Liver (tissue), 8 donors: ENCODE measurements at regions not wholly inside any gene's neighbourhood (a gene's known extent, or its start where the extent isn't known, plus 50 kb on each side); places are given as distances from the start of the nearest gene placed in this dataset.

Experiments
- DNase-seq: peaks from one replicate; pipeline ENCODE4 v3.0.0-alpha.2; 2017; ENCODE audit warnings: low spot score
- H3K27ac ChIP-seq, 2 donors: one replicate each; pipeline ENCODE4 v1.7.0; 2013; ENCODE audit warnings: inconsistent platforms in 2 of 2, low read length in 2 of 2, control low read depth in 1 of 2, low read depth in 1 of 2, mild to moderate bottlenecking in 1 of 2
- H3K27me3 ChIP-seq, 4 donors: one replicate each; pipeline versions ENCODE4 v1.6.1 to v1.7.0; 2013; ENCODE audit warnings: low read length in 3 of 4, inconsistent platforms in 1 of 4, mild to moderate bottlenecking in 1 of 4, moderate library complexity in 1 of 4; ENCODE audit not compliant: control insufficient read depth in 4 of 4, insufficient read depth in 4 of 4
- H3K36me3 ChIP-seq, 4 donors: one replicate each; pipeline versions ENCODE4 v1.6.1 to v1.7.0; 2013; ENCODE audit warnings: low read length in 3 of 4, mild to moderate bottlenecking in 3 of 4, low read depth in 1 of 4, moderate library complexity in 1 of 4; ENCODE audit not compliant: control insufficient read depth in 4 of 4, insufficient read depth in 3 of 4
- H3K4me1 ChIP-seq, 4 donors: one replicate each; pipeline versions ENCODE4 v1.6.1 to v1.7.0; 2013; ENCODE audit warnings: low read length in 3 of 4, mild to moderate bottlenecking in 3 of 4, moderate library complexity in 1 of 4; ENCODE audit not compliant: control insufficient read depth in 4 of 4, insufficient read depth in 4 of 4
- H3K4me3 ChIP-seq, 3 donors: one replicate each; pipeline versions ENCODE4 v1.6.1 to v1.7.0; 2013; ENCODE audit warnings: low read length in 3 of 3, control low read depth in 1 of 3, low read depth in 1 of 3, mild to moderate bottlenecking in 1 of 3
- H3K9ac ChIP-seq, 2 donors: one replicate each; pipeline ENCODE4 v1.7.0; 2013; ENCODE audit warnings: low read length in 2 of 2, mild to moderate bottlenecking in 2 of 2, moderate library complexity in 2 of 2, control low read depth in 1 of 2, low read depth in 1 of 2
- H3K9me3 ChIP-seq, 4 donors: one replicate each; pipeline versions ENCODE4 v1.6.1 to v1.7.0; 2013; ENCODE audit warnings: low read length in 3 of 4; ENCODE audit not compliant: control insufficient read depth in 4 of 4
- ATF3 ChIP-seq: IDR thresholded peaks from 2 replicates; pipeline ENCODE4 v1.6.1; 2016; ENCODE audit warnings: antibody characterized with exemption
- CTCF ChIP-seq: fragments of 150-350 bp; IDR thresholded peaks from 2 replicates; pipeline ENCODE4 v1.5.1; 2017; ENCODE audit warnings: improper control_type of control experiment, low read depth, low read length; ENCODE audit not compliant: missing input control
- GABPA ChIP-seq, 2 donors: IDR thresholded peaks in 1 of 2; conservative IDR thresholded peaks in 1 of 2; 2 replicates each; pipeline ENCODE4 v1.6.1; 2016; ENCODE audit warnings: antibody characterized with exemption in 2 of 2, mild to moderate bottlenecking in 1 of 2, moderate library complexity in 1 of 2
- HNF4A ChIP-seq, 2 donors: conservative IDR thresholded peaks; 2 replicates each; pipeline ENCODE4 v1.6.1; 2016; ENCODE audit warnings: antibody characterized with exemption in 2 of 2, mild to moderate bottlenecking in 2 of 2
- HNF4G ChIP-seq: IDR thresholded peaks from 2 replicates; pipeline ENCODE4 v1.6.1; 2016; ENCODE audit warnings: antibody characterized with exemption
- JUND ChIP-seq, 2 donors: IDR thresholded peaks; 2 replicates each; pipeline ENCODE4 v1.6.1; 2016; ENCODE audit warnings: antibody characterized with exemption in 2 of 2
- NR2F2 ChIP-seq: IDR thresholded peaks from 2 replicates; pipeline ENCODE4 v1.6.1; 2016; ENCODE audit warnings: antibody characterized with exemption
- RAD21 ChIP-seq, 2 donors: IDR thresholded peaks; 2 replicates each; pipeline ENCODE4 v1.6.1; 2016; ENCODE audit warnings: antibody characterized with exemption in 2 of 2, mild to moderate bottlenecking in 2 of 2
- RXRA ChIP-seq, 2 donors: IDR thresholded peaks; 2 replicates each; pipeline ENCODE4 v1.6.1; 2017 to 2018; ENCODE audit warnings: antibody characterized with exemption in 2 of 2, mild to moderate bottlenecking in 1 of 2
- SP1 ChIP-seq: IDR thresholded peaks from 2 replicates; pipeline ENCODE4 v1.6.1; 2018; ENCODE audit warnings: antibody characterized with exemption, mild to moderate bottlenecking
- TAF1 ChIP-seq: conservative IDR thresholded peaks from 2 replicates; pipeline ENCODE4 v1.6.1; 2016; ENCODE audit warnings: antibody characterized with exemption, mild to moderate bottlenecking
- YY1 ChIP-seq: IDR thresholded peaks from 2 replicates; pipeline ENCODE4 v1.6.1; 2016; ENCODE audit warnings: antibody characterized with exemption, mild to moderate bottlenecking
- WGBS: extraction: QIAGEN DNeasy Blood & Tissue Kit; methylation state at CpG from one replicate; pipeline ENCODE4 v1.1.7; 2013; 5-methylcytosine and 5-hydroxymethylcytosine counted together
- donor health status: healthy.
- donor health status: healthy.
- donor health status: healthy.
- donor health status: healthy.
- donor health status: healthy.

GRCh38 chr6:134481966-134482365, 164.1 kb upstream of the SGK1 start:
- WGBS = 94% methylated on average over 6 of the region's 6 CpGs
- Histone ChIP-seq H3K27ac (no peak overlapping the region), H3K4me3 (no peak overlapping the region), H3K9me3 (no peaks in the 10 kb centered on the region), H3K27me3 (no peaks in the 10 kb centered on the region), H3K36me3 (no peaks in the 10 kb centered on the region), H3K4me1 (peaks cover 7 to 23% (median 15%) of the 10 kb centered on the region in 4 donors), H3K9ac (no peak overlapping the region)
- DNase-seq = no peak
- TF ChIP-seq ATF3 = no peak

GRCh38 chr6:134480593-134480992, 162.7 kb upstream of the SGK1 start:
- TF ChIP-seq RAD21 (IDR thresholded peaks at IDR 0.05) = peak in 1 of 2 donors; percentile 16
- TF ChIP-seq NR2F2 = no peak
- no peak for TF ChIP-seq RXRA (IDR thresholded peaks at IDR 0.05)
- no peak for TF ChIP-seq YY1
- TF ChIP-seq JUND (IDR thresholded peaks at IDR 0.05) = peak; percentile 13 to 57
- no peak for TF ChIP-seq SP1
- Histone ChIP-seq H3K9me3 (no peaks in the 10 kb centered on the region), H3K27me3 (no peaks in the 10 kb centered on the region), H3K4me3 (no peak overlapping the region), H3K9ac (no peak overlapping the region), H3K4me1 (peaks cover 7 to 23% (median 15%) of the 10 kb centered on the region in 4 donors), H3K36me3 (no peaks in the 10 kb centered on the region), H3K27ac (peak overlapping the region in 1 of 2 donors; percentile 12)
- WGBS = 64% methylated on average over 1 of the region's 1 CpG
- no peak for DNase-seq

GRCh38 chr6:134478764-134479399, 161.0 kb upstream of the SGK1 start:
- 98% methylated on average over 2 of the region's 2 CpGs for WGBS

More at GRCh38 chr6:134478764-134479399, 161.0 kb upstream of the SGK1 start:
- Histone ChIP-seq H3K36me3 (no peaks in the 10 kb centered on the region), H3K9ac (no peak overlapping the region), H3K9me3 (no peaks in the 10 kb centered on the region), H3K27ac (no peak overlapping the region), H3K27me3 (no peaks in the 10 kb centered on the region), H3K4me3 (no peak overlapping the region), H3K4me1 (peaks cover 7 to 23% (median 15%) of the 10 kb centered on the region in 4 donors)
- no peak for DNase-seq
- TF ChIP-seq HNF4G (no peak), TAF1 (no peak), GABPA (IDR thresholded peaks at IDR 0.05 in 1 of 2, conservative IDR thresholded peaks at IDR 0.05 in 1 of 2) (no peak), HNF4A (conservative IDR thresholded peaks at IDR 0.05) (no peak), CTCF (no peak), NR2F2 (no peak)
